ENCODE measurements at regions not wholly inside any gene's neighbourhood (a gene's known extent, or its start where the extent isn't known, plus 50 kb on each side); places are given as distances from the start of the nearest gene placed in this dataset.

DNA sequence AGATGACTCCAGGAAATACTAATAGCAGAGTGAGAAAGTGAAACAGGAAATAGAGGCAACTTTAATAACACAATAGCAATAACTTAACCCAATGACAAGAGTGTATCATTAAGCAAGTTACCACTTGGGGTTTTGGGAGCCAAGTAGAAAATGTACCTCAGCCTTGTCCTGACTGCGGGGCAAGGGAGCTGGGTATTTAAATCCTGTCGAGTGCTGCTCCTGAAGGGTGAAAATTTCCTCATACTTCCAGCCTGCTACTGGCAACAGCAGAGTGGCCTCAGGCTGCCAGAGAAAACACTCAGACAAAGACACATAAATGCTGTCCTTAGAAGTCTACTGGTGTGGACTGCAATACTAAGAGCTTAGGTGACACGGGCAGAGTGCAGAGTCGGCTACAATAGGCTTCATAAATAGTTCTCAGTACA is 112.5 kb upstream of the EMB start:
- TF ChIP-seq CREB1 (CRISPR knock-in tag; IDR thresholded peaks at IDR 0.05; ENCODE audit: low read depth) (no peak), EZH2phosphoT487 (IDR thresholded peaks at IDR 0.05; ENCODE audit: unreplicated experiment) (no peak), EZH2 (IDR thresholded peaks at IDR 0.05; ENCODE audit: low read depth, unreplicated experiment) (no peak), STAT1 (IDR thresholded peaks at IDR 0.05; ENCODE audit: unreplicated experiment) (no peak)
- TF ChIP-seq, protein P1, sequence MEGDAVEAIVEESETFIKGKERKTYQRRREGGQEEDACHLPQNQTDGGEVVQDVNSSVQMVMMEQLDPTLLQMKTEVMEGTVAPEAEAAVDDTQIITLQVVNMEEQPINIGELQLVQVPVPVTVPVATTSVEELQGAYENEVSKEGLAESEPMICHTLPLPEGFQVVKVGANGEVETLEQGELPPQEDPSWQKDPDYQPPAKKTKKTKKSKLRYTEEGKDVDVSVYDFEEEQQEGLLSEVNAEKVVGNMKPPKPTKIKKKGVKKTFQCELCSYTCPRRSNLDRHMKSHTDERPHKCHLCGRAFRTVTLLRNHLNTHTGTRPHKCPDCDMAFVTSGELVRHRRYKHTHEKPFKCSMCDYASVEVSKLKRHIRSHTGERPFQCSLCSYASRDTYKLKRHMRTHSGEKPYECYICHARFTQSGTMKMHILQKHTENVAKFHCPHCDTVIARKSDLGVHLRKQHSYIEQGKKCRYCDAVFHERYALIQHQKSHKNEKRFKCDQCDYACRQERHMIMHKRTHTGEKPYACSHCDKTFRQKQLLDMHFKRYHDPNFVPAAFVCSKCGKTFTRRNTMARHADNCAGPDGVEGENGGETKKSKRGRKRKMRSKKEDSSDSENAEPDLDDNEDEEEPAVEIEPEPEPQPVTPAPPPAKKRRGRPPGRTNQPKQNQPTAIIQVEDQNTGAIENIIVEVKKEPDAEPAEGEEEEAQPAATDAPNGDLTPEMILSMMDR (conservative IDR thresholded peaks at IDR 0.05; ENCODE audit: low read depth in 2 of 2): no peak
